ENCODE measurements at regions not wholly inside any gene's neighbourhood (a gene's known extent, or its start where the extent isn't known, plus 50 kb on each side); places are given as distances from the start of the nearest gene placed in this dataset.

DNA sequence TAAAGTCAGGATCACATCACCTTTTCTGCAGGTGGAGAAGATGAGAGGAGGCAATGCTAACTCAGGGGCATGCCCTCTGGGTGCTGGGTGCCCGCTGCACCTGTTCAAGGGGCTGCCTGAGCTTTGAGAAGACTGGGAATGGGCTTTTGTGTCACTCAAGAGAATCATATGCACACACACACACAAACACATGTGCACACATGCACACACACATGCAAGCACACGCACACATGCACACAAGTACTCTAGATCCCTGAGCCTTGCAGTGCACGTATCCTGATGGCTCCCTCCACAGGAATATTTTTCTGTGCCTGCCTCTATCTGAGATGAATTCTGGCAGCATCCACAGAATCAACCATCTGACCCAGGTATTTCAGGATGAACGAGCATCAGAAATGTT is 110.0 kb upstream of the TEX51 start:
- Mint-ChIP-seq H3K27ac (ENCODE audit: unreplicated experiment) (no peak overlapping the region), H3K9me3 (ENCODE audit: unreplicated experiment) (no peaks in the 10 kb centered on the region), H3K4me3 (ENCODE audit: unreplicated experiment) (no peak overlapping the region), H3K4me1 (ENCODE audit: unreplicated experiment) (peaks cover 4% of the 10 kb centered on the region), H3K36me3 (ENCODE audit: low read depth, unreplicated experiment) (no peaks in the 10 kb centered on the region), H3K27me3 (ENCODE audit: unreplicated experiment) (peaks cover 8% of the 10 kb centered on the region)
- no peak for DNase-seq (ENCODE audit: low spot score)
- TF ChIP-seq, protein P1, sequence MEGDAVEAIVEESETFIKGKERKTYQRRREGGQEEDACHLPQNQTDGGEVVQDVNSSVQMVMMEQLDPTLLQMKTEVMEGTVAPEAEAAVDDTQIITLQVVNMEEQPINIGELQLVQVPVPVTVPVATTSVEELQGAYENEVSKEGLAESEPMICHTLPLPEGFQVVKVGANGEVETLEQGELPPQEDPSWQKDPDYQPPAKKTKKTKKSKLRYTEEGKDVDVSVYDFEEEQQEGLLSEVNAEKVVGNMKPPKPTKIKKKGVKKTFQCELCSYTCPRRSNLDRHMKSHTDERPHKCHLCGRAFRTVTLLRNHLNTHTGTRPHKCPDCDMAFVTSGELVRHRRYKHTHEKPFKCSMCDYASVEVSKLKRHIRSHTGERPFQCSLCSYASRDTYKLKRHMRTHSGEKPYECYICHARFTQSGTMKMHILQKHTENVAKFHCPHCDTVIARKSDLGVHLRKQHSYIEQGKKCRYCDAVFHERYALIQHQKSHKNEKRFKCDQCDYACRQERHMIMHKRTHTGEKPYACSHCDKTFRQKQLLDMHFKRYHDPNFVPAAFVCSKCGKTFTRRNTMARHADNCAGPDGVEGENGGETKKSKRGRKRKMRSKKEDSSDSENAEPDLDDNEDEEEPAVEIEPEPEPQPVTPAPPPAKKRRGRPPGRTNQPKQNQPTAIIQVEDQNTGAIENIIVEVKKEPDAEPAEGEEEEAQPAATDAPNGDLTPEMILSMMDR (IDR thresholded peaks at IDR 0.05; ENCODE audit: unreplicated experiment): no peak

DNA sequence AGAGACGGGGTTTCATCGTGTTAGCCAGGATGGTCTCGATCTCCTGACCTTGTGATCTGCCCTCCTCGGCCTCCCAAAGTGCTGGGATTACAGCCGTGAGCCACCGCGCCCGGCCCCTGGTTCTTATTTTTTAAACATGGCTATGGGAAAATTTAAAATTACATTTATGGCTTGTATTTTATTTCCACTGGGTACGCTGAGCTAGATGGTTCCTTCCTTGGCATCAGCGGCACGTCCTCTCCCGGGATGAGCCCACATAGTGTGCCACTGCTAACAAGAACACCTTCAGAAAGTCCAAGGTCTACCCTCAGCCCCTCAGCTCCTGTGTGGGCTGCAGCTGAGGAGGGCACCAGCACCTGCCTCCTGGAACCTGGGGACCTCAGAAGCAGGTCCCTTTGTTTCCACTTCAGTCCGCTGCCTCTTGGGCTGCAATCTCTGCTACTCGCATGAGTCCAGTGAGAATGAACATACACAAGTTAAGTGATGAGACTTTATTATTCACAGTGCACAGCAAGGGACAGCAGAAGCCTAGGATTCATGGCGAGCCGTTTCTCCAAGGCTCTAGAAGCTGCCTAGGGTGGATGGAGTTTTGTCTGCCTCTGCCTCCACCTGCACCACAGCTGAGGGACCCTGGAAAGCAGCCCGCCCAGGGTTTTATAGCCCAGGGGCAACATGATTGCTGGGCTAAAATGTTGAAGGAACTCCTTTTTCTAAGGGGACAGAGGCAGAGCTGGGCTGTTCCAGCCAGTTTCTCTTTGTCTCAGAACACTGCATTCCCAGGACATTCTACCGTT is 107.5 kb upstream of the TEX51 start:
- DNase-seq (ENCODE audit: low spot score): no peak

DNA sequence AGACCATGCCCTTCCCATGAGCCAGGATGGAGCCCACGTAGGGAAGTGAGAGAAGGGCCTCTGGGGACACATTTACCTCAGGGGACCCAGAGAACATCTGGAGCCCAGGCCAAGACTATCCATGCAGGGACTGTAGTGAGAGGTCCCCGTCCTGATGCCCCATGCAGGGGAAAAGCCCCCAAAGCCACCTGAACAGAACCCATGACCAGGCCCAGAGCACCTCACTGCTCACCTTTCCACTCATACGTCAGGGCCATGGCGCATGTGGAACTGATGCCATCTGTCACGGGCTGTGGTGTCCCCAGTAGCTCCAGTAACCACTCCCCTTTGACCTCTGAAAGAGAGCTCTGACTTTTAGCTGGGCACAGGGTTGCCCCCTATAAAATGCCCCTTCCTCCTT is 106.5 kb upstream of the TEX51 start:
- H3K36me3 Mint-ChIP-seq (ENCODE audit: low read depth, unreplicated experiment): no peaks in the 10 kb centered on the region
- H3K4me1 Mint-ChIP-seq (ENCODE audit: unreplicated experiment): peaks cover 6% of the 10 kb centered on the region
- TF ChIP-seq, protein P1 (IDR thresholded peaks at IDR 0.05; ENCODE audit: unreplicated experiment): no peak
- H3K9me3 Mint-ChIP-seq (ENCODE audit: unreplicated experiment): no peaks in the 10 kb centered on the region
- no peak for DNase-seq (ENCODE audit: low spot score)
- H3K27ac Mint-ChIP-seq (ENCODE audit: unreplicated experiment): no peak overlapping the region
- no peak overlapping the region for H3K4me3 Mint-ChIP-seq (ENCODE audit: unreplicated experiment)
- peaks cover 11% of the 10 kb centered on the region for H3K27me3 Mint-ChIP-seq (ENCODE audit: unreplicated experiment)

More for the DNA sequence above, 107.5 kb upstream of the TEX51 start:
- Mint-ChIP-seq H3K27me3 (ENCODE audit: unreplicated experiment) (peaks cover 11% of the 10 kb centered on the region), H3K4me1 (ENCODE audit: unreplicated experiment) (peaks cover 6% of the 10 kb centered on the region), H3K4me3 (ENCODE audit: unreplicated experiment) (no peak overlapping the region), H3K36me3 (ENCODE audit: low read depth, unreplicated experiment) (no peaks in the 10 kb centered on the region), H3K27ac (ENCODE audit: unreplicated experiment) (no peak overlapping the region), H3K9me3 (ENCODE audit: unreplicated experiment) (no peaks in the 10 kb centered on the region)
- TF ChIP-seq, protein P1 (IDR thresholded peaks at IDR 0.05; ENCODE audit: unreplicated experiment): no peak

DNA sequence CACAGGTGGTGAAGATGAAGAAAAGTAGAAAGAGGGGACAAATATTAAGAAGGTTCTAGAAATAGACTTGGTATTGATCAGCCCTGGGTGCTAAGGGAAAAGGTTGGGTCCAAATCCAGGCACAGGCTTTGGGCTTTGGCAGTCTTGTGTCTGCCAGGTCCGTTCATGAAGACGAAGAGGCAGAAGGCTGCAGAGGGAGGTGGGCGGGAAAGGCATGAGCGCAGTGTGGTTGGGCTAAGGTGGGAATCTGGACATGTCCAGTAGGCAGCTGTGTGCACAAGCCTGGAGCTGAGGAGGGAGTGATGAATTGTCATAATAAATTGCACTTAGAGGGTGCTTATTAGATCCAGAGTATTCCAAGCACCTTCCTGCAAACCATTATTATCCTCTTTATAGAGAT is 105.7 kb upstream of the TEX51 start:
- H3K4me3 Mint-ChIP-seq (ENCODE audit: unreplicated experiment): no peak overlapping the region
- H3K27ac Mint-ChIP-seq (ENCODE audit: unreplicated experiment): no peak overlapping the region
- TF ChIP-seq, protein P1 (IDR thresholded peaks at IDR 0.05; ENCODE audit: unreplicated experiment): no peak
- no peaks in the 10 kb centered on the region for H3K9me3 Mint-ChIP-seq (ENCODE audit: unreplicated experiment)
- peaks cover 6% of the 10 kb centered on the region for H3K4me1 Mint-ChIP-seq (ENCODE audit: unreplicated experiment)
- no peak for DNase-seq (ENCODE audit: low spot score)
- H3K36me3 Mint-ChIP-seq (ENCODE audit: low read depth, unreplicated experiment): no peaks in the 10 kb centered on the region
- H3K27me3 Mint-ChIP-seq (ENCODE audit: unreplicated experiment): peaks cover 11% of the 10 kb centered on the region

DNA sequence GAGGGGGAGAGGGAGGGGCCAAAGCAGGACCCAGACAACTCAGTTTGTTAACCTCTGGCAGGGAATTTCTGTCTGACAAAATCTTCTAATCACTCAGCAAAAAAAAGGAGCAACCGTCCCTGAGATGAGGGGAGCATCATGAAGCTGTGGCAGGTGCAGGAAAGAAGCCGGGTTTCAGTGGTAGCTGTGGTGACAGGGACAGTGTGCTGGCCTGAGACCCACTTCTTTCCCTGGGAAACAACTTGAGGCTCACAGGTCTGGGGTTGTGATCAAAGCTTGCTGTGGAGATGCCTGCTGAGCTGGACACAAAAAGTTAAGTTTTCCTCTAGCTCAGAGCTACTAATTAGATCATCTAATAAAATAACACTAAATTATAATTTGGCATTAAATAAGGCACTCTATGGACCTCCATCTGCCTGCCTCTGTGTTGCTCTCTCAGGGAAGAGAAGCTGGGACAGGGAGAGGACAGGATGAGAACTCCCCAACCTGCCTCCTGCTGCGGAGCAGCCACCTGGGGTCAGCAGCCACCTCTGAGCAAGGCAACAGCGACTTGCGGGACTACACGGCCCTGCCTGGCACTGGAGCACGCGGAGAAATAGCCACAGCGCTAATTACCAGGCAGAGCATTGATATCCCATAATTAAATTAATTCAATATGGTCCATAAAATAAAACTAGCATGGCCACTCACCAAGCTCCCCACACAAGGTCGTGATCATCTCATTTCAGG is 104.6 kb upstream of the TEX51 start:
- DNase-seq (ENCODE audit: low spot score): no peak
- H3K27ac Mint-ChIP-seq (ENCODE audit: unreplicated experiment): no peak overlapping the region
- peaks cover 6% of the 10 kb centered on the region for H3K4me1 Mint-ChIP-seq (ENCODE audit: unreplicated experiment)
- H3K27me3 Mint-ChIP-seq (ENCODE audit: unreplicated experiment): peaks cover 12% of the 10 kb centered on the region
- TF ChIP-seq, protein P1 (IDR thresholded peaks at IDR 0.05; ENCODE audit: unreplicated experiment): no peak
- no peaks in the 10 kb centered on the region for H3K36me3 Mint-ChIP-seq (ENCODE audit: low read depth, unreplicated experiment)
- no peaks in the 10 kb centered on the region for H3K9me3 Mint-ChIP-seq (ENCODE audit: unreplicated experiment)
- H3K4me3 Mint-ChIP-seq (ENCODE audit: unreplicated experiment): no peak overlapping the region
